ENCODE measurements at regions not wholly inside any gene's neighbourhood (a gene's known extent, or its start where the extent isn't known, plus 50 kb on each side); places are given as distances from the start of the nearest gene placed in this dataset.

DNA sequence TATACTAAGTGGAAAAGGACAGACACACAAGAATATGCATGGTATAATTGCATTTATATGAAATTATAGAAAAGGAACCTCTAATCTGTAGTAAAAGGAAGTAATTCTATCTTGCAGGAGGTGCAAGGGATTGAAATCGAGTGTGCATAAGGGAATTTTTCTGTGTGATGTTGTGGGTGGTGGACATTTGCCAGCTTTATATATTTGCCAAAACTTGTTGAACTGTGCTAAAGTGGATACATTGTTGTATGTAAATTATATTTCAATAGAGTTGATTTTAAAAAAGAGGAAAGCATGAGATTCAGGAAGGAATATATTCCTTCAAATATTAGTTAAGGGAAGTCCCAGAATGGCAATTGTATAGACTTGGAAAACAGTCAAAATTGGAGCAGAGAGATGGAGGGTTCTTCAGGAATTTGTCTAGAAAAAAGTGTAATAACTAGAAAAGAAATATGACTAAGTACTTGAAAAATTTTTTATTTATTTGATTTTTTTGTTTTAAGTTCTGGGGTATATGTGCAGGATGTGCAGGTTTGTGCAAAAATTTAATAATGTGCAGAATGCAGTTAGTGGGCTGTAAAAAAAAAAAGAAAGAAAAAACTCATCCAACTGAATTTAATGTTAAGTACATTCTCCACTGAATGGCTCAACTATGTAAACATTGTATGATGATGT is 96.1 kb downstream of the ARL4A start:
- no peak overlapping the region for H3K4me3 ChIP-seq (ENCODE audit: low read depth, low read length)

DNA sequence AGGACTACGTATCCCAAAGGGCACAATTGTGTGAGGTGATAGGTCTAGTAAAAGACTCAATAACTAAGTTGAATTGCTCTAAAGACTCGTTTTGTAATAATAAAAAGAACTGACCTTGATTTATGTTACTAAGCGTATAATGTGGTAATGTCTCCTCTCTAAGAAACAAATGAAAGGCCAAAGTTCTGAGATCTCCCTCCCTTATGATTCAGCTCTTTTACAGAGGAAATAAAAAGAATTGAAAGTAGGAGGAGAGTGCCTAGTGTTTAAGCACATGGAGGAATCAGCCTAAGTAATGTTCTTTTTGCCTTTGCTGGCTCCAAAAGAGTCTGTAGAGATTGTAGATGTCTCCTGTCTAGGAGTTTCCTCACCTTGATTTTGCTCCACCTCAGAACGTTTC is 98.0 kb downstream of the ARL4A start:
- H3K4me3 ChIP-seq (ENCODE audit: low read depth, low read length) = no peak overlapping the region

DNA sequence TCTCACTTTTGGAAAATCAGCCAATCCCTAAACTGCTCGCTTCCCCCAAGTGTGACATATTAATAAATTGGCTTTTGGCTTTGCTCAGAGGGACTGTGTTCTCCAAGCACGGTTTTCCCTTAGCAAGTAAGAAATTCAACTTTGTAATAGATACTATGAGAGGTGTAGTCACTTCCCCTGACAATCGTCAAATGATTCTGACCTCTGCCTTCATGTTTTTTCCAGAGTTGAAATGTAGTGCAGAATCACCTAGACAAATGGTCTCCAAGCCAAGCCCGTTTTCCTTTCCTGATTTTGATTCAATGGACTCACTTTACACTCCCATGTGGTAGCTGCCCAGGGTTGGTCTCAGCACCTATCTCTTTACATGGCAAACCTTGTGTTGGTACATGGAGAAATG is 99.1 kb downstream of the ARL4A start:
- H3K4me3 ChIP-seq (ENCODE audit: low read depth, low read length) = no peak overlapping the region

DNA sequence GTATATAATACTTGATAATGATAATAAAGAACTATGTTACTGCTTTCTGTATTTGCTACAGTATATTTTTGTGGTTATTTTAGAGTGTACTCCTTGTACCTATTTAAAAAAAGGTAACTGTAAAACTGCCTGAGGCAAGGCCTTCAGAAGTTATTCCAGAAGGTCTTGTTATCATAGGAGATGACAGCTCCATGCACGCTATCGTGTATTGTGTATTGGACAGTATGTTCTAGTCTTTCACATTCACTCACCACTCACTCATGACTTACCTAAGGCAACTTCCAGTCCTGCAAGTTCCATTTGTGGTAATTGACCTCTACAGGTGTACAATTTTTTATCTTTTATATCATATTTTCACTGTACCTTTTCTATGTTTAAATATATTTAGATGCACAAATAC is 100.7 kb downstream of the ARL4A start:
- no peak overlapping the region for H3K4me3 ChIP-seq (ENCODE audit: low read depth, low read length)

DNA sequence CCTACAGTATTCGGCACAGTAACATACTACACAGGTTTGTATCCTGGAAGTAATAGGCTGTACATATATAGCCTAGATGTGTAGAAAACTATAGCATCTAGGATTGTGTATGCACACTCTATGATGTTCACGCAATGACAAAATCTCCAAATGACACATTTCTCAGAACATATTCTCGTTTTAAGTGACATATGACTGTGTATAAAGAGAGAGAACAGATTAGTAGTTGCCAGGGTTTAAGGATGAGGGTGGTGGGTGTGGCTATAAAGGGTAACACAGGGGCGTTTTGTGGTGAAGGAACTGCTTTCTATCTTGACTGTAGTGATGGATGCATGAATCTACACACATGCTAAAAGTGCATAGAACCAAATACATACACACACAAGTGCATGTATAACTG is 101.2 kb downstream of the ARL4A start:
- H3K4me3 ChIP-seq (ENCODE audit: low read depth, low read length) = no peak overlapping the region

DNA sequence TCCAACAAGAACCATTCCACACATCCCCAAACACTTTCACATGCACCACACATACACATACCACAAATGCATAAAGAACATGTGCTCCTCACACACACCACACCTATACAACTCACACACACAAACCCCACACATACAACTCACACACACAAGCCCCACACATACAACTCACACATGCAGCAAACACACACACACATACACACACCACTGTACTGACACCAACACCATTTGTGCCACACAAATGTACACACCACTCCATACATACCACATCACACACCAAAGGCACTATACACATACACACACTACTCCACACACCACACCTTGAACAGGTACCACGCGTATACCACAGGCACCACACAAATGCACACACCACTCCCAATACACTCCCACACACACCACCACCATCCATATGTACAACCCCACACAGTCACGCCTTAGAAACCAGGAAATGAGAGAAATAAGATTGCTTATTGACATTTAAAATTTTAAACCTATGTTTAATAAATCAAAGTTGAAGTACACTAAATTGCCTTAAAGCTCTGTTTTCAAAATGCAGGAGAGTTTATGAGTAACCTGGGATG is 107.4 kb downstream of the ARL4A start:
- no peak overlapping the region for H3K4me3 ChIP-seq (ENCODE audit: low read depth, low read length)

DNA sequence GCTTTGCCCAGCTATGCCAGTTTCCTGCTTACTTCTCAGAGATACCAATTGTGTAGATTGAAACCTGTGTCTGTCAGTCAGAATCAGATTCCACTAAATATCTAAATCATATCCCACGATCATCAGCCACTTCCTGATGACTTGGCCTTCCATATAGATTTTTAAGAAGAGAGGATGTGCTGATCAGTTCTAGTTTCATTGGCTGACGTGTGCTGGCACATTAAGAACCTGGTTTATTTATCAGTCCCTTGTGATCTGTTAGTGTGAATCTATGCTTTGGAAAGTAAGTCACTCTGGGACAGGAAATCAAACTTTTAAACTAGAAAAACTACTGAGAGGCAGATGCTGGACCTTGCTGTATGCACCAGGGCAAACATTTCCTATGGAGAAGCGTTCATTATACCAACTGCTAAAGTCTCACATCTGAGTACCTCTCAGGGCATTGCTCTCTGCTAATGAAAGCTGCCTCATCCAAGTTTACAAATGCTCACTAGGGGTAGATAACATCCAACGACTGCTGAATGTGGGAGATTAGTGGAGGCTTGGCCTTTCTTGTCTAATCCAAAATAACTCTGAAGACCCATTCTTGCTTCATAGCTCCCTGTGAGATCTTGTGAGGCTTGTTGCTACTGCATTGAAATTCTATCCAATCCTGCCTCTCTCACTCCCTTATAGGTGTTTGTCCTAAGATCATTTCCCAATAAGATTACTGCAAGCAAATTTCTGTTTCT is 109.1 kb downstream of the ARL4A start:
- H3K4me3 ChIP-seq (ENCODE audit: low read depth, low read length) = no peak overlapping the region

DNA sequence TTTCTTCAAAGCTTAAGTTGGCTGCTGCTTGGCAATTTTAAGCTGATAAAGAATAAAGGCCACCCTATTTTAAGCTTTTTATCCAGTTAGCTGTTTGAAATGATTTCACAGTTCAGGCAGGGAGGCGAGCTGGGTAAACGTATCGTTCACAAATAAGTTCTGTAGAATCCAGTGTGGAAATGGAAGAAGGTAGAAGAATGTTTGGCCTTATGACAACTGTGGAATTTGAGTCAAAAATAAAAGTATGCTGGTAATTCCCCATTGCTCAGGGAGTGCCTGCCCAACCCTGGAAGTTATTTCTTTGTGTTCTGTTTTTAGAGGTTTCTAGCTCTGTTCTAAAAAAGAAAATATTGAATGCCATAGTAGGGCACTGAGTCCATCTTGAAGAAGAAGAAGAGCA is 113.1 kb downstream of the ARL4A start:
- no peak overlapping the region for H3K4me3 ChIP-seq (ENCODE audit: low read depth, low read length)

DNA sequence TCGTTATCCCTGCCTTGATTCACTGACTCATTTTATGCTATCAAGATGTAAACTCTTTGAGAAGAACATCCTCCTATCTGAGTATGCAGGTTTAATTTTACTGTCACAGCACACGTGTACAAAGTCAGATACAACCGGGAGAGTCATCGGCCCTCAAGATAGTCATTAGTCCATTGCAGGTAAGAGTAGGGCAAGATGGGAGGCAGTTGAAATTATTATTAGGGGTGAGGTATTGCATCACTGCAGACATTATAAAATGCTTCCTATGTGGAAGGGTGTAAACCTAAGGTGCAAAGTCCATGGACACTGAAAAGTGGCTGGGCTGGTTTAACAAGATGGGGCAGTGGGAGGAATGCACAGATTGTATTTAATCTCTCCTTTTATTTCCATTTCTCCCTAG is 113.7 kb downstream of the ARL4A start:
- H3K4me3 ChIP-seq (ENCODE audit: low read depth, low read length) = no peak overlapping the region

DNA sequence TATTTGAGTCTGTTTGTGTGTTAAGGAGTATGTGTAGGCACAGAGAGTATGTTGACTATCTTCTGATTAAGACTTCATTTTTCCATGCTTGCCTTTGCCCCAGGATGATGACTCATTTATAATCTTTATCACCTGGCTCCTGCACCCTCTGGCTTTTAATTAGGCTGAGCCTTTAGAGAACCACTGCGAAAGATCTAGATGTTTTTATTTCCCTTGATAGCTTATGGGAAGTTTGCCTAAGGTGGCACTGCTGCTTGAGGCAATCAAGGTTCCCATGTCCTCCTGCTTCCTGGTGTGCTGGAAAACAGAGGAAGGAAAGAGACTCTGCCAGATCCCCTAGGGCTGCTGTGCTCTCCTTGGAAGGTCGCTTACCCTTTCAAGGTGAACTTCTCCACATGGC is 114.6 kb downstream of the ARL4A start:
- H3K4me3 ChIP-seq (ENCODE audit: low read depth, low read length) = no peak overlapping the region

DNA sequence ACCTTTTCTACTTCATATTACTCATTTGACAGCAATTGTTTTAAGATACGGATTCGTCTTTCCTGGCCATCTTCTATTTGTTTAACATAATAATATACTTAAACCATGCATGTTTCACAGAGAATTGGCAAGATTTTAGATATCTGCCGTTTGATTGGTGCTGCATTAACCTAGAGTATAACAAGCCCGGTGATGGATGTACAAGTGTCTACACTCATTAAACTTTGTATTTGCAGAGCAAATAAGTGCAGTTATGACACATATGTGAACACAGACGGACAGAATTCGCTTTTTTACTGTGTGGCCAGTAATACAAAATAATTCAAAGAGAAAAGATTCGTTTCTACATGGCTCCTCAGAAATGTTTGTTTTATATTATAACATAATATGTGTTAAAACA is 116.1 kb downstream of the ARL4A start:
- H3K4me3 ChIP-seq (ENCODE audit: low read depth, low read length) = no peak overlapping the region

DNA sequence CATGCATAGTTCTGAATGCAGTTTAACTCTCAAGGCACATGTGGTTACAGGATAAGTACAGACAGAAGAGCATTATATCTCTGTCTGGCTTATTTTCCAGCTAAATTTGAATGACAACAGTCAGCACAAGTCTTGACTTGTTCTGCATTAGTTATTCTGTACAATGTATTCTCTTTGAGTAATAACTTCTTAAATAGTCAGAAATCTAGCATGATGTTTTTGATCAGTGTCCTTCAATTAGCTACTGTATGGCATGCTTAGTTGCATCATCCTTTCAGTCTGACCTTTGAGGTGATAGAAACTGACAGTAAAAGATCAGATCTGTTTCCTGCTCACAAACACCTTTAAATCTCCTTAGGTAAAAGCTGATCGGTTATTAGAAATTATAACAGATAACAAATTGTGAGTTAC is 118.1 kb downstream of the ARL4A start:
- H3K4me3 ChIP-seq (ENCODE audit: low read depth, low read length) = no peak overlapping the region

DNA sequence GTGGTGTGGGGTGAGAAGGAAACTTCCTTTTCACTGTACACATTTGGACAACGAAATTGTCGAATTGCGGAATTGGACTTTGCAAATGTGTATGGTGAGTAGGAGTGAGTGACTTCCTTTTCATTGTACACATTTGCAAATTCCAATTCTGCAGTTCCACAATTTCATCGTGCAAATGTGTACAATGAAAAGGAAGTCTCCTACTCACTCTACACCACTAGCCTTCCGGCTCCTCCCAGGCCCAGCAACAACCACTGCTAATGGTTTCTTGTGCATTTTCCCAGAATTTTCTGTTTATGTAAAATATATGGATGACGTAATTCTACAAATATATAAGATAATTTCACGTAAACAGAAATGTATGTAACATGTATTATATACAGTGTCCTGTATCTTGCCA is 118.5 kb downstream of the ARL4A start:
- no peak overlapping the region for H3K4me3 ChIP-seq (ENCODE audit: low read depth, low read length)

DNA sequence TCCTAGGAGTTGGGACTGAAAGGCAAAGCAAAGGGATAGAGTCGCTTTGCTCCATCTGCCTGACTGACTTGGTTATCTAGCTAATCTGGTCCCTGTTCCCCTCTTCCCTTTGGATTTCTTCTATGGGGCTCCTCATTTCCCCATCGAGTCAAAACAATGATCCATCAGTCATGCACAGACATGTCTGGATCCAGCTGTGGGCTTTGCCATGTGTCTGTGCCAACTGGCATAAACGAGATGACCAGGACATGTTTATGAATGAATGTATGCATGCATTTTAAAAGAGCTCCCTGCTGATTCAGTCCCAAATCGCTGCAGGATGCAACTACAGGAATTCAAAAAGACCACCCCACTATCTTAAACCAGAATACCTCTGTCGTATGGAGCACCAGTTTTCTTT is 122.0 kb downstream of the ARL4A start:
- no peak overlapping the region for H3K4me3 ChIP-seq (ENCODE audit: low read depth, low read length)

DNA sequence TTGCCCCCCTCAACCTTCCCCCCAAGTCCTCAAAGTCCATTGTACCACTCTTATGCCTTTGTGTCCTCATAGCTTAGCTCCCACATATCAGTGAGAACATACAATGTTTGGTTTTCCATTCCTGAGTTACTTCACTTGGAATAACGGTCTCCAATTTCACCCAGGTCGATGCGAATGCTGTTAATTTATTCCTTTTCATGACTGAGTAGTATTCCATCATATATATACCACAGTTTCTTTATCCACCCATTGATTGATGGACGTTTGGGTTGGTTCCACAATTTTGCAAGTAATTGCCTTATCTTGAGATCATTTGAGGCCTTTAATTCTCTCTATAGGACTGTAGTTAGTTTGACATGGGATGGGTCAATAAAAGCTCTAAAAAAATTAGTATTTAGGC is 124.7 kb downstream of the ARL4A start:
- H3K4me3 ChIP-seq (ENCODE audit: low read depth, low read length) = no peak overlapping the region

DNA sequence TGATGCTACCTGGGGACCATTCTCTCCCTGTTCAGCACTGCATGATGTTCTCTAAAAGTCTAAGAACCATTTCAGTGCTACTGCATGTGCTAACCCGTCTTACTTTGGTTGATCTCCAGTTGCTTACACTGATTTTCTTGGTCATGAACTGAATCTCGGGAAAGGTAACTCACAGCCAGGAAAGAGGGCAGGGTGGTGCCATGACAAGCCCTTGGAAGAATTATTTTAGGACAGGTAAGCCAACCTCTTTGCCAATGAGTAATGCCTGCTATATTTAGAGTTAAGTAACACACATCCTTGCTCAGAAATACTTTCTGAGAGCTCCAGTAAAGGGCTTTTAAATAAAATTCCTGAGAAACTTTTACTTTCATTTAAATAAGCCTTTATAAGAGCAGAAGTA is 126.7 kb downstream of the ARL4A start:
- H3K4me3 ChIP-seq (ENCODE audit: low read depth, low read length) = no peak overlapping the region

DNA sequence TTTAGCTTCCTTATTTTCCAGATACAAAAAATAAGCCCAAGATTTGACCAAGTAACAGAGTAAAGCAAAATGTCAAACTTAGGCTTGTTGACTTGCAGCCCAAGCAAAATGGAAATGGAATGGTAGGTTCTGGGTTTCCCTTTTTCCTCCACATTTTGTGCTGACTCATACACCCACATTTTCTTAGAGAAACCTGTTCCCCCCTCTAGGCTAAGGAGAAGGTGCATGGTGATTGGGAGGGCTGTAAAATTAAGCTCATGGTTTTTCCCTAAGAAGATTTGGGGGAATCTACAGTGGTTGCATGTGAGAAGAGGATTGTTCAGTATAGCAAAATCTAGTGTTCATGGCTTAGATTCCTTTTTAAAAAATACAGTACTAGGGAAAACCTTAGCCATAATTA is 127.4 kb downstream of the ARL4A start:
- no peak overlapping the region for H3K4me3 ChIP-seq (ENCODE audit: low read depth, low read length)

DNA sequence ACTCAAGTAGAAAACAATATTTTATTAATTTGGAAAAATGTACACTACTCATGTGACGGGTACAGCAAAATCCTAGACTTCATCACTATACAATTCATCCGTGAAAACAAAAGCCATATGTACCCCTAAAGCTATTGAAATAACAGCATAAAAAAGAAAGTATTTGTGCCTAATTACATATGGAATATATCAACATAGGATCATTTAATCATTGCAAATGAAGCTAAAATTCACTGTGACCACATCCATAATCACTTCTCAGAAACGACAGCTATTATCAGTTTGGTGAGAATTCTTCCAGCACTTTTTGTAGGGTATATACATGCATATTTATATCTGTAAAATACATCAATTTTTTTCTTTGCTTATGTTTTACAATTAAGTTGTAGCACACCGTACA is 128.0 kb downstream of the ARL4A start:
- H3K4me3 ChIP-seq (ENCODE audit: low read depth, low read length) = no peak overlapping the region

DNA sequence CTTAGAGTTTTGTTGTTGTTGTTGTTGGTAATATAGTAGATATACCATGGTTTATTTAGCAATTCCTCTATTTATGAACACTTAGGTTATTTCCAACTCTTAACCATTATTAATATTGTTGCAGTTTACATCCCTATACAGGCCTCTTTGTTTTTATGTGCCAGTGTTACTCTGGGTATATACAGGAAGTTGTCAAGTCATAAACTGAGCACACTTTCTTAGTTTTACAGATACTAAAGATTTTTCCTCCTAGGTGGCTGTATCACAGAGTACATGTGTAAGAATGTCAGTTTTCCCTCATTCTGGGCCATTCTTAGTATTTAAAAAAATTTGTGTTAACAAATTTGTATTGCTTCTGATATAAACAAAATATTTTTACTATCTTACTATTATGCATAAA is 128.4 kb downstream of the ARL4A start:
- no peak overlapping the region for H3K4me3 ChIP-seq (ENCODE audit: low read depth, low read length)

DNA sequence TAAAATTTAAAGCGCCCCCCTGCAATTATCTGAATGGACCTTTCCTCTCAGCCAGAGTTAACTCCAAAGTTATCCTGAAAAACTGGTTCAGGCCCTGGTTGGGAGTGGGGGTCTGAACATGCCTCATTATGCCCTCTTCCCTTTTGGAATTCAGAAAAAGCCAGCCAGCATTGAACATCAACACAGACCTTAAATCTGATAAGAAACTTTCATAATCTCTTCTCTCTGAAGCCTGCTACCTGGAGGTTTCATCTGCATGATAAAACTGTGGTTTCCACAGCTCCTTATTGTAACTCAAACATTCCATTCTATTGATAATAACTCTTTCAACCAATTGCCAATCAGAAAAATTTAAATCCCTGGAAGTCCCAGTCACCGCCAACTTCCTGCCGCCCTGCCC is 133.3 kb downstream of the ARL4A start:
- H3K4me3 ChIP-seq (ENCODE audit: low read depth, low read length) = no peak overlapping the region

DNA sequence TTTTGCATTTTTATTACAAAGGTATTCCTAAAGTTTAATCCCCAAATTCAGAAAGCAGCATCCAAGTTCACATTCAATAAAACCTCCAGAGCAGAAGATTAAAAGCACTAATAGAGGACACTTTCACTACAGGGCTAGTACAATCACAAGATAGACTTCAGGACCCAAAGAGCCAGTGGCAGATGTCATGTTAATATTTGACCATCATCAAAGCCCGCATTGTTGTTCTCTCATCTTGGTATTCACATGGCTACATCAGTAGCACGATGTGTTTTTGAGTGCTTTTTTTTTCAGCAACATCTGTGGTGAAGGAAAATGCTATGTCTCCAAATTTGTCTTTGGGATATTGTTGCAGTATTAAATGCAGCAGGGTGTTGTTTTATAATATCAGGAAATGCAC is 134.3 kb downstream of the ARL4A start:
- no peak overlapping the region for H3K4me3 ChIP-seq (ENCODE audit: low read depth, low read length)

DNA sequence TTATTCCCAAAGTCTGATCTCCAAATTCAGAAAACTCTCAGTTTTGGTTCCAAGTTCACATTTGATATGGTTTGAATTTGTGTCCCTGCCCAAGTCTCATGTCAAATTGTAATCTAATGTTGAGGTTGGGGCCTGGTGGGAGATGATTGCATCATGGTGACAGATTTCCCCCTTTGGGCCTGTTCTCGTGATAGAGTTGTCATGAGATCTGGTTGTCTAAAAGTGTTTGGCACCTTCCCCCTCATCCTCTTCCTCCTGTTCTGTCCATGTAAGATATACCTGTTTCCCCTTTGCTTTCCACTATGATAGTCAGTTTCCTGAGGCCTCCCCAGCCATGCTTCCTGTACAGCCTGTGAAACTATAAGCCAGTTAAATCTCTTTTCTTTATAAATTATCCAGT is 138.6 kb downstream of the ARL4A start:
- H3K4me3 ChIP-seq (ENCODE audit: low read depth, low read length) = no peak overlapping the region
